H7 (cell line): ENCODE measurements at regions not wholly inside any gene's neighbourhood (a gene's known extent, or its start where the extent isn't known, plus 50 kb on each side); places are given as distances from the start of the nearest gene placed in this dataset.
"Not testable (repeated sequence)": the region's sequence is repeated elsewhere in the genome, so short reads cannot be mapped to it uniquely, and the experiment has no call there.

ENCODE experiments used
- DNase-seq: peaks from one replicate; pipeline ENCODE4 v3.0.0; 2012
- H3K27me3 ChIP-seq: 2 replicates; pipeline ENCODE4 v1.6.0; 2011; ENCODE audit warnings: mild to moderate bottlenecking, low read length; ENCODE audit not compliant: control insufficient read depth, insufficient read depth
- H3K36me3 ChIP-seq: replicated peaks from 2 replicates; pipeline ENCODE4 v1.5.1; 2011; ENCODE audit warnings: low read length; ENCODE audit not compliant: control insufficient read depth, insufficient read depth
- H3K4me3 ChIP-seq: 2 replicates; pipeline ENCODE4 v1.5.1; 2011; ENCODE audit warnings: low read depth, mild to moderate bottlenecking, control low read depth, low read length, moderate library complexity; ENCODE audit not compliant: insufficient read depth

- DNase-seq, result no peak
- no peak overlapping the region for H3K4me3 ChIP-seq
Measured at GRCh38 chr9:80491086-80491696, 919.4 kb downstream of the TLE4 start.

GRCh38 chr9:80489329-80489728, 917.6 kb downstream of the TLE4 start:
- H3K4me3 ChIP-seq, result no peak overlapping the region
- no peak for DNase-seq
- no peaks in the 10 kb centered on the region for H3K36me3 ChIP-seq
- no peaks in the 10 kb centered on the region for H3K27me3 ChIP-seq

More at GRCh38 chr9:80491086-80491696, 919.4 kb downstream of the TLE4 start:
- no peaks in the 10 kb centered on the region for H3K27me3 ChIP-seq
- no peaks in the 10 kb centered on the region for H3K36me3 ChIP-seq

GRCh38 chr9:80485420-80486250, 913.9 kb downstream of the TLE4 start:
- DNase-seq, result no peak
- Histone ChIP-seq H3K4me3 (no peak overlapping the region), H3K36me3 (no peaks in the 10 kb centered on the region), H3K27me3 (no peaks in the 10 kb centered on the region)

GRCh38 chr9:80482251-80482650, 910.5 kb downstream of the TLE4 start:
- not testable (repeated sequence) for DNase-seq, H3K27me3 ChIP-seq

GRCh38 chr9:80467632-80468031, 895.9 kb downstream of the TLE4 start:
- DNase-seq, result no peak
- no peak overlapping the region for H3K4me3 ChIP-seq

More at GRCh38 chr9:80482251-80482650, 910.5 kb downstream of the TLE4 start:
- not testable (repeated sequence) for H3K4me3 ChIP-seq, H3K36me3 ChIP-seq

GRCh38 chr9:80465556-80465955, 893.8 kb downstream of the TLE4 start:
- no peak for DNase-seq
- no peak overlapping the region for H3K4me3 ChIP-seq
- H3K36me3 ChIP-seq, result no peaks in the 10 kb centered on the region
- H3K27me3 ChIP-seq, result no peaks in the 10 kb centered on the region

More at GRCh38 chr9:80467632-80468031, 895.9 kb downstream of the TLE4 start:
- no peaks in the 10 kb centered on the region for H3K36me3 ChIP-seq
- no peaks in the 10 kb centered on the region for H3K27me3 ChIP-seq

GRCh38 chr9:80449513-80449912, 877.7 kb downstream of the TLE4 start:
- peak; percentile 4 for DNase-seq
- Histone ChIP-seq H3K27me3 (no peaks in the 10 kb centered on the region), H3K36me3 (no peaks in the 10 kb centered on the region), H3K4me3 (no peak overlapping the region)

- Histone ChIP-seq H3K4me3 (no peak overlapping the region), H3K27me3 (no peaks in the 10 kb centered on the region), H3K36me3 (no peaks in the 10 kb centered on the region)
- no peak for DNase-seq
Measured at GRCh38 chr9:80448996-80449395, 877.2 kb downstream of the TLE4 start.

- DNase-seq, result no peak
- Histone ChIP-seq H3K27me3 (no peaks in the 10 kb centered on the region), H3K4me3 (no peak overlapping the region), H3K36me3 (no peaks in the 10 kb centered on the region)
Measured at GRCh38 chr9:80447876-80448275, 876.1 kb downstream of the TLE4 start.

GRCh38 chr9:80440724-80441123, 869.0 kb downstream of the TLE4 start:
- no peak overlapping the region for H3K4me3 ChIP-seq

GRCh38 chr9:80437825-80438224, 866.1 kb downstream of the TLE4 start:
- Histone ChIP-seq H3K27me3 (no peaks in the 10 kb centered on the region), H3K4me3 (no peak overlapping the region), H3K36me3 (no peaks in the 10 kb centered on the region)
- no peak for DNase-seq

More at GRCh38 chr9:80440724-80441123, 869.0 kb downstream of the TLE4 start:
- DNase-seq, result no peak
- no peaks in the 10 kb centered on the region for H3K27me3 ChIP-seq
- H3K36me3 ChIP-seq, result no peaks in the 10 kb centered on the region

- H3K27me3 ChIP-seq, result no peaks in the 10 kb centered on the region
- no peak overlapping the region for H3K4me3 ChIP-seq
- no peaks in the 10 kb centered on the region for H3K36me3 ChIP-seq
- DNase-seq, result no peak
Measured at GRCh38 chr9:80437091-80437640, 865.4 kb downstream of the TLE4 start.

- Histone ChIP-seq H3K27me3 (no peaks in the 10 kb centered on the region), H3K36me3 (no peaks in the 10 kb centered on the region), H3K4me3 (no peak overlapping the region)
- peak; percentile 4 for DNase-seq
Measured at GRCh38 chr9:80435591-80435990, 863.8 kb downstream of the TLE4 start.

GRCh38 chr9:80426992-80427391, 855.2 kb downstream of the TLE4 start:
- H3K36me3 ChIP-seq, result no peaks in the 10 kb centered on the region
- no peak for DNase-seq
- no peaks in the 10 kb centered on the region for H3K27me3 ChIP-seq
- H3K4me3 ChIP-seq, result no peak overlapping the region

GRCh38 chr9:80417211-80417773, 845.5 kb downstream of the TLE4 start:
- Histone ChIP-seq H3K27me3 (no peaks in the 10 kb centered on the region), H3K4me3 (no peak overlapping the region), H3K36me3 (no peaks in the 10 kb centered on the region)
- no peak for DNase-seq
